Progenitor cell of endocrine pancreas (in vitro differentiated cells): ENCODE measurements at regions not wholly inside any gene's neighbourhood (a gene's known extent, or its start where the extent isn't known, plus 50 kb on each side); places are given as distances from the start of the nearest gene placed in this dataset.
"Not testable (repeated sequence)": the region's sequence is repeated elsewhere in the genome, so short reads cannot be mapped to it uniquely, and the experiment has no call there.

Experiments
- DNase-seq: peaks from one replicate; pipeline ENCODE4 v3.0.0; 2021; ENCODE audit warnings: low spot score; ENCODE audit not compliant: unreplicated experiment
- H3K27ac Mint-ChIP-seq: 2 replicates; pipeline ENCODE4 v1.8.0; 2021; ENCODE audit warnings: mild to moderate bottlenecking, moderate library complexity, mixed read lengths
- H3K27me3 Mint-ChIP-seq: 2 replicates; pipeline ENCODE4 v1.8.0; 2021; ENCODE audit warnings: mixed read lengths
- H3K36me3 Mint-ChIP-seq: 2 replicates; pipeline ENCODE4 v1.8.0; 2022; ENCODE audit warnings: mixed read lengths; ENCODE audit not compliant: insufficient read depth
- H3K4me1 Mint-ChIP-seq: 2 replicates; pipeline ENCODE4 v1.8.0; 2021; ENCODE audit warnings: low read depth, mixed read lengths
- H3K4me3 Mint-ChIP-seq: 2 replicates; pipeline ENCODE4 v1.8.0; 2021; ENCODE audit warnings: low read depth, mild to moderate bottlenecking, moderate library complexity, mixed read lengths
- H3K9me3 Mint-ChIP-seq: 2 replicates; pipeline ENCODE4 v1.8.0; 2021; ENCODE audit warnings: low read depth, mixed read lengths
- TF ChIP-seq, protein P1 (sequence below): fragments of 200-600 bp; sonication (generic); IDR thresholded peaks from one replicate; pipeline ENCODE4 v1.5.0; 2021; ENCODE audit warnings: antibody characterized with exemption, mild to moderate bottlenecking; ENCODE audit not compliant: unreplicated experiment

GRCh38 chr11:25794804-25795203, 537.1 kb upstream of the ANO3 start:
- TF ChIP-seq, protein P1, sequence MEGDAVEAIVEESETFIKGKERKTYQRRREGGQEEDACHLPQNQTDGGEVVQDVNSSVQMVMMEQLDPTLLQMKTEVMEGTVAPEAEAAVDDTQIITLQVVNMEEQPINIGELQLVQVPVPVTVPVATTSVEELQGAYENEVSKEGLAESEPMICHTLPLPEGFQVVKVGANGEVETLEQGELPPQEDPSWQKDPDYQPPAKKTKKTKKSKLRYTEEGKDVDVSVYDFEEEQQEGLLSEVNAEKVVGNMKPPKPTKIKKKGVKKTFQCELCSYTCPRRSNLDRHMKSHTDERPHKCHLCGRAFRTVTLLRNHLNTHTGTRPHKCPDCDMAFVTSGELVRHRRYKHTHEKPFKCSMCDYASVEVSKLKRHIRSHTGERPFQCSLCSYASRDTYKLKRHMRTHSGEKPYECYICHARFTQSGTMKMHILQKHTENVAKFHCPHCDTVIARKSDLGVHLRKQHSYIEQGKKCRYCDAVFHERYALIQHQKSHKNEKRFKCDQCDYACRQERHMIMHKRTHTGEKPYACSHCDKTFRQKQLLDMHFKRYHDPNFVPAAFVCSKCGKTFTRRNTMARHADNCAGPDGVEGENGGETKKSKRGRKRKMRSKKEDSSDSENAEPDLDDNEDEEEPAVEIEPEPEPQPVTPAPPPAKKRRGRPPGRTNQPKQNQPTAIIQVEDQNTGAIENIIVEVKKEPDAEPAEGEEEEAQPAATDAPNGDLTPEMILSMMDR = no peak
- no peaks in the 10 kb centered on the region for H3K4me1 Mint-ChIP-seq
- no peaks in the 10 kb centered on the region for H3K36me3 Mint-ChIP-seq
- DNase-seq = no peak
- no peak overlapping the region for H3K27ac Mint-ChIP-seq
- no peaks in the 10 kb centered on the region for H3K27me3 Mint-ChIP-seq
- H3K4me3 Mint-ChIP-seq = no peak overlapping the region
- H3K9me3 Mint-ChIP-seq = no peaks in the 10 kb centered on the region

DNA sequence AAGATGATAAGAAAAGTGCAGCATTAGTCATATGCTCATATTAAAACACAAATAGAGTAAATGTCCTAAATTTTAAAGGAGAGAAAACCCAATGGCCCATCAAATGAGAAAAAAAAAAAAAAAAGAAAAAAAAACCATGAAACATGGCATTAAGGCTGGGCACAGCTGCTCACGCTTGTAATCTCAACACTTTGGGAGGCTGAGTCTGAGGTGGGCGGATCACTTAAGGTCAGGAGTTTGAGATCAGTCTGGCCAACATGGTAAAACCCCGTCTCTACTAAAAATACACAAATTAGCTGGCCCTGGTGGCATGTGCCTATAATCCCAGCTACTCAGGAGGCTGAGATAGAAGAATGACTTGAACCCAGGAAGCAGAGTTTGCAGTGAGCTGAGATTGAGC, 515.5 kb upstream of the ANO3 start:
- no peak for DNase-seq
- H3K27ac Mint-ChIP-seq = no peak overlapping the region
- H3K27me3 Mint-ChIP-seq = no peaks in the 10 kb centered on the region
- no peaks in the 10 kb centered on the region for H3K36me3 Mint-ChIP-seq
- no peak overlapping the region for H3K4me3 Mint-ChIP-seq
- TF ChIP-seq, protein P1 = no peak
- no peaks in the 10 kb centered on the region for H3K9me3 Mint-ChIP-seq
- no peaks in the 10 kb centered on the region for H3K4me1 Mint-ChIP-seq

- TF ChIP-seq, protein P1 = no peak
- no peaks in the 10 kb centered on the region for H3K4me1 Mint-ChIP-seq
- no peak overlapping the region for H3K4me3 Mint-ChIP-seq
- H3K9me3 Mint-ChIP-seq = no peaks in the 10 kb centered on the region
- no peak for DNase-seq
- no peak overlapping the region for H3K27ac Mint-ChIP-seq
- H3K27me3 Mint-ChIP-seq = no peaks in the 10 kb centered on the region
- no peaks in the 10 kb centered on the region for H3K36me3 Mint-ChIP-seq
Observed at GRCh38 chr11:25824688-25825087, 507.2 kb upstream of the ANO3 start.

GRCh38 chr11:25831485-25831884, 500.4 kb upstream of the ANO3 start:
- not testable (repeated sequence) for H3K9me3 Mint-ChIP-seq, H3K4me3 Mint-ChIP-seq, H3K4me1 Mint-ChIP-seq, DNase-seq, H3K36me3 Mint-ChIP-seq, H3K27me3 Mint-ChIP-seq, H3K27ac Mint-ChIP-seq

- TF ChIP-seq, protein P1 = no peak
- Mint-ChIP-seq H3K36me3 (no peaks in the 10 kb centered on the region), H3K27me3 (no peaks in the 10 kb centered on the region), H3K9me3 (peaks cover 4% of the 10 kb centered on the region), H3K27ac (no peak overlapping the region), H3K4me1 (no peaks in the 10 kb centered on the region), H3K4me3 (no peak overlapping the region)
- DNase-seq = no peak
Observed at GRCh38 chr11:25838918-25839625, 492.9 kb upstream of the ANO3 start.

- no peaks in the 10 kb centered on the region for H3K36me3 Mint-ChIP-seq
- H3K9me3 Mint-ChIP-seq = peaks cover 4% of the 10 kb centered on the region
- H3K4me3 Mint-ChIP-seq = no peak overlapping the region
- no peaks in the 10 kb centered on the region for H3K27me3 Mint-ChIP-seq
- no peaks in the 10 kb centered on the region for H3K4me1 Mint-ChIP-seq
- TF ChIP-seq, protein P1 = no peak
- no peak for DNase-seq
- H3K27ac Mint-ChIP-seq = no peak overlapping the region
Observed at GRCh38 chr11:25844811-25845210, 487.1 kb upstream of the ANO3 start.
